Central memory CD4-positive, alpha-beta T cell (primary cell): ENCODE measurements at regions not wholly inside any gene's neighbourhood (a gene's known extent, or its start where the extent isn't known, plus 50 kb on each side); places are given as distances from the start of the nearest gene placed in this dataset.
"Not testable (repeated sequence)": the region's sequence is repeated elsewhere in the genome, so short reads cannot be mapped to it uniquely, and the experiment has no call there.

Experiments
- DNase-seq: peaks from one replicate; pipeline ENCODE4 v3.0.0; 2022

GRCh38 chr4:111283066-111283677 lies 660.3 kb upstream of the PITX2 start:
- DNase-seq = no peak

DNA sequence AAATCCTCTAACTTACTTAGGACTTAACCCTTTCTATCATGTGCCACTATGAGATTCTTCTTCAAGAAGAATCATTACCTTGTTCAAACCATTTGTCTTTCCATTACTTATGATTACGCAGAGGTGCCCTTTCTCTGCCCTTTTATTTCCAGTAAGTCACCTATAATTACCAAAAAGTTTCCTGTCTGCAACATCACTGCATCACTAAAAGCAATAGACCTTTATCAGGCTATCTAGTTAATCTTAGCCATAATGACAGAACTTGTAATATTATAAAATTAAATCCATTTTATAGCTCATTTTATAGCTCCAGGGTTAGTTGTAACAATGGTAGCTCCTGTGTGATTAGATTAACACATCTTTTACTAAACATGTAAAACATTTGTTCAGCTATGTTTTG lies 673.6 kb upstream of the PITX2 start:
- no peak for DNase-seq

GRCh38 chr4:111303806-111304205 lies 680.9 kb upstream of the PITX2 start:
- no peak for DNase-seq

- no peak for DNase-seq
Measured at GRCh38 chr4:111323496-111323895, 700.6 kb upstream of the PITX2 start.

DNA sequence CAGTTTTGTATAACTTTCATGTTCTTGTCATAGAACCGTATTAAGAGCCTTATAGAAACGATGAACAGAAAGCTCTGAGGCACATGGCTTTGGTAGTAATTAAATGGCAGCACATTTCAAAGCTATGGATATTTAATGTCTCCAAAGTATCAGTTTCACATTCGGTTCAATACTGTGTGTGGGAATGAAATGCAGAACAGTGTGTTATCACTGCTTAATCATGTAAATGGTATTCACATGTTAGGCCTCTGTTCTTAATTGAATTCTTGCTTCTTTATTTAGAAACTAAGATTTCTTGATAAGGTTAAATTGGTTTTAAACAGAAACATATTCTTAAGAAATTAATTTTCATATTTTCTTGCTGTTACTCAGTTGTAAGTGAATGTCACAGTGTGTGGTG lies 701.0 kb upstream of the PITX2 start:
- DNase-seq = no peak

- DNase-seq = no peak
Measured at GRCh38 chr4:111326450-111326849, 703.6 kb upstream of the PITX2 start.

- DNase-seq = no peak
Measured at GRCh38 chr4:111330786-111331185, 707.9 kb upstream of the PITX2 start.

- DNase-seq = no peak
Measured at GRCh38 chr4:111334361-111334760, 711.5 kb upstream of the PITX2 start.

GRCh38 chr4:111337186-111337876 lies 714.5 kb upstream of the PITX2 start:
- DNase-seq = not testable (repeated sequence)

DNA sequence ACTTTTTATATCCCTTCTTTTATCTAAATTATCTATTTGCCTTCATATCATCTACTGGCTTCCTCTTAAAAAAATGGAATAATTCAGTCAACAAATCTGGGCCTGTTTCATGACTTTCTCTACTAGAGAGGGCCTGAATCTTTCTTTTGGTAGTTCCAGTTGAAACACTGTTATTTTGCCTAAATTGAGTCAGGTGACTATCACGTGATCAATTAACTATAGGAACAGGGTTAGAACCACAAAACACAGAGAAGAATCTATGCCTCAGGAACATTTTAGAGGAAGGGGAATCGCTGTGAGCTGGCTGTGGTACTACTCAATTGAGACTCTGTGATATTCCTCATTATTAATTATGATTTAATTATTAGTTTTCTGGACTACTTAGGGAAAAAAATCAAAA lies 736.7 kb upstream of the PITX2 start:
- no peak for DNase-seq

DNA sequence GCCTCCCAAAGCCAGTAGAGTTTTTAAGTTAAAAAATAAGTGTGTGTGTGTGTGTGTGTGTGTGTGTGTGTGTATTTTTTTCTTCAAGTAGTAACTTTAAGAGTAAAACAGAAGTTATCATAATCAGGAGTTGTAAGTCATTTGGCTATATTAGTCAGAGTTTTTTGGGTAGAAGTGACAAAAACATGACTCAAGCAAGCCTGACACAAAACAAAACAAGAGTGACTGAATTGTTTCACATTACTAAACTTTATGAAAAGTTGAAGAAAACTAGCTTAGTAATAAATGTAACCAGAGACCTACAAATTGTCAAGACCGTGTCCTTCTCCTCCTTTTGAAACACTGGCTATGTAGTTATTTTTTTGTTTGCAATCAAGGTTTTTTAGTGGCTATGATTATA lies 738.0 kb upstream of the PITX2 start:
- DNase-seq = no peak

DNA sequence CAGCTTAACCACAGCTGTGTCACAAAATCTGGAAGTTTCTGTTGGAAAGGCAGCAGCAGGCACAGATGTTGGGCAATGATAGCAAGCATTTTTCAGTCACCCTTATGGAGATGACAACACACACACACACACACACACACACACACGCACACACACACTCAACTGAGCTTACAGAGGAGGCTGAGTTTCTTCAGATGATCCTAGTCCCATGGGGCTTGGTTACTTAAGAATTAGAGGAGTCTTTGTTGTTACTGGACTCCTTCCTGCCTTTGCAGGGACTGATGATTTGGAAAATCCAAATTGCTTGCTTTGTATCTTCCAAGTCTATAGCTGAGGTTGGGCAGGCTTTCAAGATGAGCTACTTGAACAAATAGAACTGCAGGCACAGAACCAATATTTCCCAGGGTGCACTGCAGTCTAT lies 740.1 kb upstream of the PITX2 start:
- no peak for DNase-seq

DNA sequence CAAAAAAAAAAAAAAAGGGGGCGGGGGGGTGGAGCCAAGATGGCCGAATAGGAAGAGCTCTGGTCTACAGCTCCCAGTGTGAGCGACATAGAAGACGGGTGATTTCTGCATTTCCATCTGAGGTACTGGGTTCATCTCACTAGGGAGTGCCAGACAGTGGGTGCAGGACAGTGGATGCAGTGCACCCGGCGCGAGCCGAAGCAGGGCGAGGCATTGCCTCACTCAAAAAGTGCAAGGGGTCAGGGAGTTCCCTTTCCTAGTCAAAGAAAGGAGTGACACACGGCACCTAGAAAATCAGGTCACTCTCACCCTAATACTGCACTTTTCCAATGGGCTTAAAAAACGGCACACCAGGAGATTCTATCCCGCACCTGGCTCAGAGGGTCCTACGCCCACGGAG lies 755.0 kb upstream of the PITX2 start:
- DNase-seq = not testable (repeated sequence)

GRCh38 chr4:111388561-111388960 lies 756.7 kb upstream of the FAM241A start:
- no peak for DNase-seq

DNA sequence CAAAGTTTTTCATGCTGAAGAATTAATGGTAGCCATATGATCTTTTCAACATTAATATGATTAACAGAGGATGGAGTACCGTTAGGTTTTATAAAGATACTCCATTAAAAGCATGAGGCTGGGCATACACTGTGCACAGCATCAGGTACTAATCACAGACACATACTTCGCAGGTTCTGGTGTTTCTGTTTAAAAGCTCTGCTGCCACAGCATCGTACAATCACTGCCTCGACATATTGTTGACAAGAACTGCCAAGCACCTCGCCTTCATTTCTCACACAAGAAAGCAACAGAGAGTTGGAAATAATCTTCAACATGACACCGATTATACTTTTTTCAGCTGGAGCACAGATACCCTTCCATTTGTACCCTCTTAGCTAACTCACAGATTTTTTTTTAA lies 753.4 kb upstream of the FAM241A start:
- DNase-seq = no peak

GRCh38 chr4:111393781-111394180 lies 751.5 kb upstream of the FAM241A start:
- no peak for DNase-seq

GRCh38 chr4:111398906-111399330 lies 746.3 kb upstream of the FAM241A start:
- no peak for DNase-seq

DNA sequence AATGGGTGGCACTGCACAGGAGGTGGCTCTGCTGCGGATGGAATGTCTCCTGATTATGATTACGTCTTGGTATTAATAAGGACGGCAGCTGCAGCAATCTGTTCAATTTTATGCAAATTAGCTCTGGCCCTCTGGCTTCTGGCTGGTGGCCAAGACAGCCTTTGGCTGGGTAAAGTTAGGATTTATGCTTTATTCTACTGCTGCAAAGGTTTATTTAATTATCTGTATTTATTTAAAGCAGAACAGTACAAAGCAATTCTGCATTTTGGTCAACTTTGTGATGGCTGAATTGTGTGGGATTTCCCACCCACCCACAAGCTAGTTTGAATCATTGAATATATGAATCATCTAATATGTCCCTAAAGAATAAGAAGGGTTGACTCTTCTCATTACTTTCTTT lies 745.6 kb upstream of the FAM241A start:
- no peak for DNase-seq

GRCh38 chr4:111400741-111401140 lies 744.5 kb upstream of the FAM241A start:
- no peak for DNase-seq

- no peak for DNase-seq
Measured at GRCh38 chr4:111404673-111405072, 740.6 kb upstream of the FAM241A start.

DNA sequence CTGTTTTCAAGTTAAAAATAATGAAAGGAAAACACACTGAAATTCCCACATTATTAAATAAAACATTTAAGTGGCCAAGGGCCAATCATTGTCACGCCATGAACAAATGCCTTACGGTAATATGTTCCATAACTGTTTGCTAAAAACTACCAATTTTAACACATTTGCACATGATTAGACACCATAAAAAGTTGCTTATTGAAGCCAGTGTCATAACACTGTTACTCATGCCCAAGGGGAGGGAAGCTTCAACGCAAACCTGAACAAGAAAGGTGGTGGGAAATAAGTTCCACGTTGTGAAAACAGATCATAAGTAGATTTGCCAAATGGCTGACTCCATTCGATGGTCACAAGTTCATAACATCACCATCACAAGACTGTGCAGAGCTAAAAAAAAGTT lies 739.3 kb upstream of the FAM241A start:
- no peak for DNase-seq

- DNase-seq = no peak
Measured at GRCh38 chr4:111410571-111410970, 734.7 kb upstream of the FAM241A start.

DNA sequence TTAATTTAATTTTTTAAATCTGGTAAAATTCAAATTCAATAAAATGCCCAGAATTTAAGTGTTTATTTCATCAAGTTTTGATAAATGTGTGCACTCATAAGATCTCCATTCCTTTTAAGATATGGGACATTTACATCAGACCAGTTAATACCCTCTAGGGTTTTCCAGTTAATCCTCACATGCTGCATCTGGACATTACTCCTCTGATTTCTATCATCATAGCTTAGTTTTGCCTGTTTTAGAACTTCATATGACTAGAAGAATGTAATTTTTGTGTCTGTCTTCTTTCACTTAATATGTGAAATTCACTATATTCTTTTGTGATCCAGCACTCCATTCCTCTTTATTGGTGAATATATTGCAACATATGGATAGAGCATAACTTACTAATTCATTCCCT lies 727.7 kb upstream of the FAM241A start:
- DNase-seq = no peak

GRCh38 chr4:111433441-111433840 lies 711.8 kb upstream of the FAM241A start:
- no peak for DNase-seq

DNA sequence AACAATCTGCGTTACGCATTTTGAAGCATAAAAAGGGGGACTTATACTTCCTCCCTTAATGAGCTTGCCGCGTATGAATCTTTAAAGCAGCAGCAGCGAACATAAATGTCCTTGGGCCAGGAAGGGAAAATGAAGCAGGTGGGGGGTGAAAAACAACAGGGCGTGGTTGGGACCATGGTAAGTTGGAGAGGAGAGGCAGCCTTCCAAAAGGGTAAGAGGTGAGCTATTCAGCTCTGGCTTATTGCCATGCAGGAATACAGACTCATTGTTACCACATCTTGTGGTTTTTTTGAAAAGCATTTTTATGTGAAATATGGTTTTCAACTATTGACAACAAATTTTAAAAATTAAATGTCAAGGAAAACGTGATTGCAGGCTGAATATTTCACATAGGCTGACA lies 710.7 kb upstream of the FAM241A start:
- DNase-seq = no peak
